Vagina (tissue), 2 donors: ENCODE measurements at regions not wholly inside any gene's neighbourhood (a gene's known extent, or its start where the extent isn't known, plus 50 kb on each side); places are given as distances from the start of the nearest gene placed in this dataset.

Source experiments
- DNase-seq, 2 donors: peaks; one replicate each; pipeline ENCODE4 v3.0.0-alpha.2; 2017; ENCODE audit errors: extremely low spot score in 2 of 2
- H3K27ac ChIP-seq: fragments of 200-600 bp; sonication (generic); one replicate; pipeline ENCODE4 v1.5.1; 2019
- H3K27me3 ChIP-seq: fragments of 200-600 bp; sonication (generic); one replicate; pipeline ENCODE4 v1.5.1; 2019
- H3K36me3 ChIP-seq, 2 donors: fragments of 200-600 bp; sonication (generic); one replicate each; pipeline ENCODE4 v1.5.1; 2017 to 2019
- H3K4me1 ChIP-seq: fragments of 200-600 bp; sonication (generic); one replicate; pipeline ENCODE4 v1.5.1; 2019
- H3K4me3 ChIP-seq, 2 donors: fragments of 200-600 bp; sonication (generic); 1 replicate in 1 of 2; 2 replicates in 1 of 2; pipeline ENCODE4 v1.5.1; 2016 to 2019
- H3K9me3 ChIP-seq: fragments of 200-600 bp; sonication (generic); one replicate; pipeline ENCODE4 v1.5.1; 2019
- CTCF ChIP-seq, 3 experiments: fragments of 450-650 bp in 2 of 3; fragments of 200-600 bp in 1 of 3; sonication (generic) in 1 of 3; IDR thresholded peaks; one replicate each; pipeline ENCODE4 v1.5.1; 2017 to 2019; ENCODE audit warnings: antibody characterized with exemption in 3 of 3, mild to moderate bottlenecking in 2 of 3, moderate library complexity in 2 of 3
- POLR2A ChIP-seq, 2 donors: fragments of 450-650 bp; IDR thresholded peaks; one replicate each; pipeline ENCODE4 v1.6.1; 2017; ENCODE audit warnings: antibody characterized with exemption in 2 of 2, mild to moderate bottlenecking in 2 of 2, moderate library complexity in 2 of 2
- POLR2AphosphoS5 ChIP-seq, 2 donors: sonication (generic); formaldehyde crosslinking; IDR thresholded peaks; one replicate each; pipeline ENCODE4 v1.9.0; 2017; ENCODE audit warnings: antibody characterized with exemption in 2 of 2, mild to moderate bottlenecking in 2 of 2, low read depth in 1 of 2; ENCODE audit not compliant: insufficient read depth in 1 of 2
- intact Hi-C: fragments of 100-400 bp; cut with DNase I; formaldehyde crosslinking; loops from one replicate; pipeline ENCODE4 v1.15.1; 2023

DNA sequence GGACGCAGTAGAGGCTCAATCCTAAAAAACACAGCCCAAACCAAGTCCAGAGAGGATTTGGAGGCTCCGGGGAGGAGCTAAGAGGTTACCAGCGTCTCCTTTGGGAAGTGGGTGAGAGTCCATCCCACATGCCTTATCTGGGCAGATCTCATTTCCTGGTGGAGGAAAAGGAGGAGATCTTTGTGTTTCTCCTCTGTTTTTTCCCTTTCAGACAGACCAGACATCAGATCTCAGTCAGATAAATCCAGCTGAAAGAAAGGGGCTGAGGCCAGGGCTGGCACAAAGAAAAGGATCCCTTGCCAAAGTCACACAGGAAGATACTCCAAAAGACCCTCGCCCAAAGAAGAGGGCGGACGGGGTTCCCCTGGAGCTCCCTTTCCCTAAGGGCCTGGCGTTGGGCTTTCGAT lies 58.3 kb upstream of the COMTD1 start:
- TF ChIP-seq POLR2A (IDR thresholded peaks at IDR 0.05) (no peak), CTCF (IDR thresholded peaks at IDR 0.05) (no peak), POLR2AphosphoS5 (IDR thresholded peaks at IDR 0.05; ENCODE audit: insufficient read depth in 1 of 2, low read depth in 1 of 2) (no peak)
- H3K27ac ChIP-seq = peak overlapping the region; percentile 93
- intact Hi-C loops = loop anchor here (10.0 kb wide), 1 partner anchor 101 kb away; no protein-coding TSS in a partner anchor
- H3K27me3 ChIP-seq = no peaks in the 10 kb centered on the region
- H3K9me3 ChIP-seq = no peaks in the 10 kb centered on the region
- peak overlapping the region; percentile 48 to 76 for H3K4me3 ChIP-seq
- no peak for DNase-seq
- no peaks in the 10 kb centered on the region for H3K36me3 ChIP-seq
- peaks cover 22% of the 10 kb centered on the region for H3K4me1 ChIP-seq

GRCh38 chr10:75293446-75293820 lies 57.7 kb upstream of the COMTD1 start:
- Histone ChIP-seq H3K4me1 (peaks cover 22% of the 10 kb centered on the region), H3K27ac (peak overlapping the region; percentile 93), H3K9me3 (no peaks in the 10 kb centered on the region), H3K27me3 (no peaks in the 10 kb centered on the region), H3K4me3 (no peak overlapping the region), H3K36me3 (no peaks in the 10 kb centered on the region)
- TF ChIP-seq POLR2A (IDR thresholded peaks at IDR 0.05) = no peak
- no peak for TF ChIP-seq CTCF (IDR thresholded peaks at IDR 0.05)
- TF ChIP-seq POLR2AphosphoS5 (IDR thresholded peaks at IDR 0.05; ENCODE audit: insufficient read depth in 1 of 2, low read depth in 1 of 2) = no peak
- DNase-seq = no peak
- intact Hi-C loops = loop anchor here (10.0 kb wide), 1 partner anchor 101 kb away; no protein-coding TSS in a partner anchor

GRCh38 chr10:75292794-75293445 lies 57.2 kb upstream of the COMTD1 start:
- H3K36me3 ChIP-seq = no peaks in the 10 kb centered on the region
- DNase-seq = no peak
- no peak overlapping the region for H3K27ac ChIP-seq
- intact Hi-C loops = loop anchor here (10.0 kb wide), 1 partner anchor 102 kb away; no protein-coding TSS in a partner anchor
- TF ChIP-seq POLR2A (IDR thresholded peaks at IDR 0.05) (no peak), POLR2AphosphoS5 (IDR thresholded peaks at IDR 0.05; ENCODE audit: insufficient read depth in 1 of 2, low read depth in 1 of 2) (no peak), CTCF (IDR thresholded peaks at IDR 0.05) (no peak)
- H3K4me3 ChIP-seq = no peak overlapping the region
- H3K4me1 ChIP-seq = peaks cover 22% of the 10 kb centered on the region
- no peaks in the 10 kb centered on the region for H3K9me3 ChIP-seq
- no peaks in the 10 kb centered on the region for H3K27me3 ChIP-seq

DNA sequence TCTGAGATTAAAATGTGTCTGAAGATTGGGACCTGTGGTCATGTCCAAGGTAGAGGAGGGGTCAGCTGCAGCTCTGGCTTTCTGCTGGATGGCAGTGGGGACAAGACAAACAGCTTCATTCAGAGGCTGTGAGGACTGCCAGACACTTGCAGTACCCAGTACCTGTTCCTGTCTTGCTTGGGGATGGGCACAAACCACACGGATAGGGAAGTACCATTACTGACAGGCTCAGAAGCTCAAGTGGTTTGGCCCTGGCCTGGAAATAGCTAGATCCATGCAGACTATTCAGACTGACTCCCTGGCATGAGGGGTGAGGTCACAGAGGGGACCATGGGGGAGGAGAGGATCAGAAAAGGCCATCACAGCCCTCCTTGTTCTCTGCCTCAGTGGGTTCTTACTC lies 56.0 kb upstream of the COMTD1 start:
- no peak overlapping the region for H3K4me3 ChIP-seq
- no peaks in the 10 kb centered on the region for H3K9me3 ChIP-seq
- intact Hi-C loops = loop anchor here (10.0 kb wide), 1 partner anchor 103 kb away; no protein-coding TSS in a partner anchor
- no peaks in the 10 kb centered on the region for H3K36me3 ChIP-seq
- no peak for TF ChIP-seq CTCF (IDR thresholded peaks at IDR 0.05)
- no peak for TF ChIP-seq POLR2A (IDR thresholded peaks at IDR 0.05)
- no peak for TF ChIP-seq POLR2AphosphoS5 (IDR thresholded peaks at IDR 0.05; ENCODE audit: insufficient read depth in 1 of 2, low read depth in 1 of 2)
- peaks cover 22% of the 10 kb centered on the region for H3K4me1 ChIP-seq
- no peak overlapping the region for H3K27ac ChIP-seq
- DNase-seq = no peak
- H3K27me3 ChIP-seq = no peaks in the 10 kb centered on the region

- Histone ChIP-seq H3K27ac (no peak overlapping the region), H3K27me3 (no peaks in the 10 kb centered on the region), H3K4me1 (peaks cover 16% of the 10 kb centered on the region), H3K9me3 (no peaks in the 10 kb centered on the region), H3K4me3 (no peak overlapping the region), H3K36me3 (no peaks in the 10 kb centered on the region)
- peak; percentile 67 to 79 for DNase-seq
- intact Hi-C loops = no loop called here
- TF ChIP-seq POLR2AphosphoS5 (IDR thresholded peaks at IDR 0.05; ENCODE audit: insufficient read depth in 1 of 2, low read depth in 1 of 2) (no peak), POLR2A (IDR thresholded peaks at IDR 0.05) (no peak), CTCF (IDR thresholded peaks at IDR 0.05) (no peak)
These were observed 52.5 kb upstream of the COMTD1 start for GRCh38 chr10:75288140-75288711.
